T-helper 17 cell (primary cell): ENCODE measurements at regions not wholly inside any gene's neighbourhood (a gene's known extent, or its start where the extent isn't known, plus 50 kb on each side); places are given as distances from the start of the nearest gene placed in this dataset.

Experiments used
- ATAC-seq: fragments of 150-1000 bp; cut with Tn5 transposase; 2 replicates; pipeline ENCODE4 v1.10.0; 2021; ENCODE audit warnings: mild to moderate bottlenecking, moderate library complexity
- DNase-seq, 3 donors: peaks; one replicate each; pipeline versions ENCODE4 v3.0.0 to v3.0.0-alpha.2; 2020 to 2021
- H3K9me3 ChIP-seq: one replicate; pipeline ENCODE4 v1.7.0; 2013; ENCODE audit warnings: low read length, mild to moderate bottlenecking; ENCODE audit not compliant: control insufficient read depth, poor library complexity, severe bottlenecking
- H3K27ac Mint-ChIP-seq: one replicate; pipeline ENCODE4 v1.8.0; 2022; ENCODE audit warnings: mild to moderate bottlenecking, moderate library complexity, mixed read lengths
- H3K27me3 Mint-ChIP-seq: one replicate; pipeline ENCODE4 v1.8.0; 2022; ENCODE audit warnings: mixed read lengths
- H3K36me3 Mint-ChIP-seq: one replicate; pipeline ENCODE4 v1.8.0; 2022; ENCODE audit warnings: low read depth, mixed read lengths
- H3K4me1 Mint-ChIP-seq: one replicate; pipeline ENCODE4 v1.8.0; 2022; ENCODE audit warnings: mild to moderate bottlenecking, mixed read lengths
- H3K4me3 Mint-ChIP-seq: one replicate; pipeline ENCODE4 v1.8.0; 2022; ENCODE audit warnings: mild to moderate bottlenecking, moderate library complexity, mixed read lengths

- H3K9me3 ChIP-seq = no peaks in the 10 kb centered on the region
- DNase-seq (peak in 2 of 3 donors; percentile 2 to 5), ATAC-seq (no peak)
- no peak overlapping the region for H3K4me3 Mint-ChIP-seq
- no peaks in the 10 kb centered on the region for H3K27me3 Mint-ChIP-seq
- H3K36me3 Mint-ChIP-seq = no peaks in the 10 kb centered on the region
- no peak overlapping the region for H3K27ac Mint-ChIP-seq
- H3K4me1 Mint-ChIP-seq = no peaks in the 10 kb centered on the region
Measured at GRCh38 chr12:34395056-34396005, 373.0 kb downstream of the ALG10 start.

- no peak overlapping the region for H3K27ac Mint-ChIP-seq
- H3K27me3 Mint-ChIP-seq = no peaks in the 10 kb centered on the region
- peak in 1 of 3 donors; percentile 4 for DNase-seq
- no peaks in the 10 kb centered on the region for H3K9me3 ChIP-seq
- H3K4me3 Mint-ChIP-seq = no peak overlapping the region
- H3K4me1 Mint-ChIP-seq = no peaks in the 10 kb centered on the region
- H3K36me3 Mint-ChIP-seq = no peaks in the 10 kb centered on the region
- ATAC-seq = no peak
Measured at GRCh38 chr12:34396006-34396860, 373.9 kb downstream of the ALG10 start.

- H3K9me3 ChIP-seq = no peaks in the 10 kb centered on the region
- ATAC-seq = no peak
- Mint-ChIP-seq H3K27me3 (no peaks in the 10 kb centered on the region), H3K27ac (no peak overlapping the region), H3K4me3 (no peak overlapping the region), H3K36me3 (no peaks in the 10 kb centered on the region), H3K4me1 (no peaks in the 10 kb centered on the region)
- DNase-seq = peak in 2 of 3 donors; percentile 3 to 7
Measured at GRCh38 chr12:34396861-34397590, 374.7 kb downstream of the ALG10 start.

- no peak for ATAC-seq
- DNase-seq = peak in 2 of 3 donors; percentile 2 to 3
- no peaks in the 10 kb centered on the region for H3K27me3 Mint-ChIP-seq
- H3K4me1 Mint-ChIP-seq = no peaks in the 10 kb centered on the region
- no peak overlapping the region for H3K27ac Mint-ChIP-seq
- H3K9me3 ChIP-seq = no peaks in the 10 kb centered on the region
- no peaks in the 10 kb centered on the region for H3K36me3 Mint-ChIP-seq
- H3K4me3 Mint-ChIP-seq = no peak overlapping the region
Measured at GRCh38 chr12:34397591-34398365, 375.5 kb downstream of the ALG10 start.

GRCh38 chr12:34398366-34398705, 376.0 kb downstream of the ALG10 start:
- no peaks in the 10 kb centered on the region for H3K36me3 Mint-ChIP-seq
- H3K4me1 Mint-ChIP-seq = no peaks in the 10 kb centered on the region
- peak in 1 of 3 donors; percentile 2 for DNase-seq
- no peak overlapping the region for H3K4me3 Mint-ChIP-seq
- H3K9me3 ChIP-seq = peaks cover 3% of the 10 kb centered on the region
- no peak for ATAC-seq
- H3K27me3 Mint-ChIP-seq = no peaks in the 10 kb centered on the region
- no peak overlapping the region for H3K27ac Mint-ChIP-seq

GRCh38 chr12:34398706-34399630, 376.7 kb downstream of the ALG10 start:
- peaks cover 4% of the 10 kb centered on the region for H3K9me3 ChIP-seq
- Mint-ChIP-seq H3K4me1 (no peaks in the 10 kb centered on the region), H3K27ac (no peak overlapping the region), H3K36me3 (no peaks in the 10 kb centered on the region), H3K4me3 (no peak overlapping the region), H3K27me3 (no peaks in the 10 kb centered on the region)
- peak in 2 of 3 donors; percentile 6 to 7 for DNase-seq
- ATAC-seq = no peak

GRCh38 chr12:34399631-34400410, 377.5 kb downstream of the ALG10 start:
- DNase-seq (peak in 2 of 3 donors; percentile 4 to 5), ATAC-seq (no peak)
- no peaks in the 10 kb centered on the region for H3K27me3 Mint-ChIP-seq
- H3K27ac Mint-ChIP-seq = no peak overlapping the region
- no peaks in the 10 kb centered on the region for H3K36me3 Mint-ChIP-seq
- H3K4me1 Mint-ChIP-seq = no peaks in the 10 kb centered on the region
- no peak overlapping the region for H3K4me3 Mint-ChIP-seq
- H3K9me3 ChIP-seq = peaks cover 4% of the 10 kb centered on the region

- peaks cover 4% of the 10 kb centered on the region for H3K9me3 ChIP-seq
- H3K27me3 Mint-ChIP-seq = no peaks in the 10 kb centered on the region
- H3K27ac Mint-ChIP-seq = no peak overlapping the region
- H3K4me3 Mint-ChIP-seq = no peak overlapping the region
- peak in 1 of 3 donors; percentile 6 for DNase-seq
- no peaks in the 10 kb centered on the region for H3K4me1 Mint-ChIP-seq
- no peak for ATAC-seq
- no peaks in the 10 kb centered on the region for H3K36me3 Mint-ChIP-seq
Measured at GRCh38 chr12:34400411-34400881, 378.1 kb downstream of the ALG10 start.

GRCh38 chr12:34400986-34401658, 378.8 kb downstream of the ALG10 start:
- H3K36me3 Mint-ChIP-seq = no peaks in the 10 kb centered on the region
- H3K4me3 Mint-ChIP-seq = no peak overlapping the region
- H3K9me3 ChIP-seq = peaks cover 4% of the 10 kb centered on the region
- ATAC-seq (no peak), DNase-seq (peak in 2 of 3 donors; percentile 4 to 6)
- no peak overlapping the region for H3K27ac Mint-ChIP-seq
- H3K4me1 Mint-ChIP-seq = no peaks in the 10 kb centered on the region
- H3K27me3 Mint-ChIP-seq = no peaks in the 10 kb centered on the region

GRCh38 chr12:34401659-34402227, 379.4 kb downstream of the ALG10 start:
- DNase-seq = peak in 1 of 3 donors; percentile 3

More at GRCh38 chr12:34401659-34402227, 379.4 kb downstream of the ALG10 start:
- Mint-ChIP-seq H3K27ac (no peak overlapping the region), H3K36me3 (no peaks in the 10 kb centered on the region), H3K27me3 (no peaks in the 10 kb centered on the region), H3K4me1 (no peaks in the 10 kb centered on the region), H3K4me3 (no peak overlapping the region)
- no peak for ATAC-seq
- H3K9me3 ChIP-seq = peaks cover 4% of the 10 kb centered on the region
